GM23338 (cell line): ENCODE measurements at regions not wholly inside any gene's neighbourhood (a gene's known extent, or its start where the extent isn't known, plus 50 kb on each side); places are given as distances from the start of the nearest gene placed in this dataset.
"Not testable (repeated sequence)": the region's sequence is repeated elsewhere in the genome, so short reads cannot be mapped to it uniquely, and the experiment has no call there.

Source experiments
- ATAC-seq: fragments of 200-7000 bp; cut with Tn5 transposase; 3 replicates; pipeline ENCODE4 v1.9.1; 2020
- DNase-seq: peaks from one replicate; pipeline ENCODE4 v3.0.0-alpha.2; 2015; ENCODE audit warnings: low spot score
- H2AFZ ChIP-seq: fragments of 200-600 bp; sonication (generic); 2 replicates; pipeline ENCODE4 v1.8.0; 2016; ENCODE audit warnings: antibody characterized with exemption, mild to moderate bottlenecking, moderate library complexity
- H3F3A ChIP-seq: fragments of 200-600 bp; sonication (generic); replicated peaks from 2 replicates; pipeline ENCODE4 v1.8.0; 2017; ENCODE audit warnings: antibody characterized with exemption, mixed run types, low read depth
- H3K27ac ChIP-seq: fragments of 200-600 bp; sonication (generic); 2 replicates; pipeline ENCODE4 v1.6.1; 2016; ENCODE audit warnings: low read depth
- H3K27me3 ChIP-seq: fragments of 200-600 bp; sonication (generic); 2 replicates; pipeline ENCODE4 v1.8.0; 2016; ENCODE audit warnings: mild to moderate bottlenecking, mixed run types, moderate library complexity; ENCODE audit not compliant: insufficient read depth
- H3K36me3 ChIP-seq: fragments of 200-600 bp; sonication (generic); 2 replicates; pipeline ENCODE4 v1.8.0; 2016; ENCODE audit warnings: mild to moderate bottlenecking; ENCODE audit not compliant: insufficient read depth
- H3K4me1 ChIP-seq: fragments of 200-600 bp; sonication (generic); 2 replicates; pipeline ENCODE4 v1.8.0; 2016; ENCODE audit warnings: mild to moderate bottlenecking, moderate library complexity; ENCODE audit not compliant: insufficient read depth
- H3K4me2 ChIP-seq: fragments of 200-600 bp; sonication (generic); 2 replicates; pipeline ENCODE4 v1.7.1; 2017; ENCODE audit warnings: mixed run types
- H3K4me3 ChIP-seq: fragments of 200-600 bp; sonication (generic); 2 replicates; pipeline ENCODE4 v1.6.1; 2016; ENCODE audit warnings: mixed run types
- H3K79me2 ChIP-seq: fragments of 200-600 bp; sonication (generic); replicated peaks from 2 replicates; pipeline ENCODE4 v1.8.0; 2017; ENCODE audit warnings: mild to moderate bottlenecking; ENCODE audit not compliant: insufficient read depth
- H3K9me2 ChIP-seq: fragments of 200-600 bp; sonication (generic); 2 replicates; pipeline ENCODE4 v1.8.0; 2017; ENCODE audit not compliant: insufficient read depth
- H4K20me1 ChIP-seq: fragments of 200-600 bp; sonication (generic); replicated peaks from 2 replicates; pipeline ENCODE4 v1.8.0; 2017; ENCODE audit warnings: mild to moderate bottlenecking; ENCODE audit not compliant: insufficient read depth
- H3K27ac Mint-ChIP-seq: 2 replicates; pipeline ENCODE4 v1.8.0; 2020; ENCODE audit warnings: inconsistent platforms, mild to moderate bottlenecking, moderate library complexity, mixed read lengths
- H3K27me3 Mint-ChIP-seq: 3 replicates; pipeline ENCODE4 v1.8.0; 2022; ENCODE audit warnings: low read depth, mild to moderate bottlenecking, moderate library complexity, mixed read lengths, inconsistent platforms; ENCODE audit not compliant: insufficient read depth, poor library complexity
- H3K36me3 Mint-ChIP-seq: 3 replicates; pipeline ENCODE4 v1.8.0; 2021; ENCODE audit warnings: low read depth, mild to moderate bottlenecking, inconsistent platforms, moderate library complexity, mixed read lengths
- H3K4me1 Mint-ChIP-seq: 3 replicates; pipeline ENCODE4 v1.8.0; 2020; ENCODE audit warnings: mild to moderate bottlenecking, inconsistent platforms, mixed read lengths
- H3K4me3 Mint-ChIP-seq: 3 replicates; pipeline ENCODE4 v1.8.0; 2021; ENCODE audit warnings: moderate library complexity, mild to moderate bottlenecking, inconsistent platforms, mixed read lengths
- H3K9me3 Mint-ChIP-seq: 3 replicates; pipeline ENCODE4 v1.8.0; 2020; ENCODE audit warnings: moderate library complexity, mild to moderate bottlenecking, inconsistent platforms, mixed read lengths
- CREB1 ChIP-seq: fragments of 250-450 bp; sonication (Bioruptor Pico); IDR thresholded peaks from 2 replicates; pipeline ENCODE4 v1.5.0; 2020; ENCODE audit warnings: low read depth, mild to moderate bottlenecking, moderate library complexity
- CTCF ChIP-seq, 2 experiments: fragments of 200-600 bp in 1 of 2; sonication (generic) in 1 of 2; conservative IDR thresholded peaks; 2 replicates each; pipeline versions ENCODE4 v1.5.1 to v1.6.1; 2016 to 2017; ENCODE audit warnings: antibody characterized with exemption in 2 of 2, low read depth in 2 of 2, mild to moderate bottlenecking in 2 of 2, moderate library complexity in 1 of 2
- ETS1 ChIP-seq: IDR thresholded peaks from 2 replicates; pipeline ENCODE4 v1.6.1; 2016; ENCODE audit warnings: antibody characterized with exemption
- EZH2 ChIP-seq: fragments of 200-600 bp; sonication (generic); IDR thresholded peaks from one replicate; pipeline ENCODE4 v1.8.0; 2017; ENCODE audit warnings: antibody characterized with exemption, mild to moderate bottlenecking, low read depth; ENCODE audit not compliant: unreplicated experiment
- JUNB ChIP-seq: IDR thresholded peaks from one replicate; pipeline ENCODE4 v1.6.1; 2016; ENCODE audit warnings: antibody characterized with exemption; ENCODE audit not compliant: unreplicated experiment
- NANOG ChIP-seq: IDR thresholded peaks from 2 replicates; pipeline ENCODE4 v1.6.1; 2016; ENCODE audit warnings: antibody characterized with exemption, borderline replicate concordance
- POLR2AphosphoS5 ChIP-seq: IDR thresholded peaks from 2 replicates; pipeline ENCODE4 v1.6.1; 2016; ENCODE audit warnings: antibody characterized with exemption, low read depth
- STAT1 ChIP-seq: IDR thresholded peaks from one replicate; pipeline ENCODE4 v1.6.1; 2016; ENCODE audit warnings: antibody characterized with exemption; ENCODE audit not compliant: unreplicated experiment
- ZNF331 ChIP-seq: fragments of 250-450 bp; sonication (Bioruptor Pico); IDR thresholded peaks from 2 replicates; pipeline ENCODE4 v1.5.0; 2020; ENCODE audit warnings: low read depth, mild to moderate bottlenecking, moderate library complexity
- ZNF462 ChIP-seq: fragments of 250-450 bp; sonication (Bioruptor Pico); IDR thresholded peaks from 2 replicates; pipeline ENCODE4 v1.5.0; 2020; ENCODE audit warnings: mild to moderate bottlenecking, moderate library complexity

GRCh38 chr1:214767221-214767620 lies 164.2 kb downstream of the CENPF start (continued):
- TF ChIP-seq ZNF462 (CRISPR knock-in tag) = no peak
- no peak for TF ChIP-seq NANOG
- TF ChIP-seq STAT1 = no peak

- H3K36me3 Mint-ChIP-seq, ATAC-seq, H3K4me3 ChIP-seq, H3K4me2 ChIP-seq, H2AFZ ChIP-seq, H3K27me3 ChIP-seq, H3F3A ChIP-seq, H3K36me3 ChIP-seq, H3K4me3 Mint-ChIP-seq, H3K4me1 ChIP-seq, H4K20me1 ChIP-seq, H3K9me3 Mint-ChIP-seq, H3K27ac Mint-ChIP-seq, H3K79me2 ChIP-seq, H3K27ac ChIP-seq, H3K4me1 Mint-ChIP-seq, H3K27me3 Mint-ChIP-seq, H3K9me2 ChIP-seq, DNase-seq: not testable (repeated sequence)
Measured at GRCh38 chr1:214769666-214770065, 166.7 kb downstream of the CENPF start.

- Mint-ChIP-seq H3K27ac (no peak overlapping the region), H3K4me1 (no peaks in the 10 kb centered on the region), H3K27me3 (no peaks in the 10 kb centered on the region), H3K9me3 (no peaks in the 10 kb centered on the region), H3K4me3 (no peak overlapping the region), H3K36me3 (no peaks in the 10 kb centered on the region)
- Histone ChIP-seq H3K36me3 (no peaks in the 10 kb centered on the region), H3F3A (no peaks in the 10 kb centered on the region), H3K9me2 (peaks cover 5% of the 10 kb centered on the region; the same call in 1 of the 2 replicates), H3K27ac (no peak overlapping the region), H3K4me2 (no peak overlapping the region), H3K4me1 (no peaks in the 10 kb centered on the region), H4K20me1 (no peaks in the 10 kb centered on the region), H2AFZ (no peak overlapping the region), H3K4me3 (no peak overlapping the region), H3K27me3 (no peaks in the 10 kb centered on the region), H3K79me2 (no peaks in the 10 kb centered on the region)
- ATAC-seq (no peak), DNase-seq (no peak)
- no peak for TF ChIP-seq ZNF331 (CRISPR knock-in tag)
- no peak for TF ChIP-seq EZH2
- no peak for TF ChIP-seq CREB1 (CRISPR knock-in tag)
- TF ChIP-seq POLR2AphosphoS5 = no peak
- TF ChIP-seq NANOG = no peak
- no peak for TF ChIP-seq STAT1
- no peak for TF ChIP-seq ETS1
- no peak for TF ChIP-seq JUNB
- TF ChIP-seq CTCF (conservative IDR thresholded peaks at IDR 0.05; ENCODE audit: low read depth in 2 of 2) = no peak
Measured at GRCh38 chr1:214777364-214777763, 174.4 kb downstream of the CENPF start.
